Panc1 (cell line): ENCODE measurements at regions not wholly inside any gene's neighbourhood (a gene's known extent, or its start where the extent isn't known, plus 50 kb on each side); places are given as distances from the start of the nearest gene placed in this dataset.

Source experiments
- POLR2AphosphoS5 ChIP-seq: IDR thresholded peaks from 2 replicates; pipeline ENCODE4 v1.6.1; 2012; ENCODE audit warnings: mild to moderate bottlenecking, low read depth, low read length, moderate library complexity
- SIN3A ChIP-seq: IDR thresholded peaks from 2 replicates; pipeline ENCODE4 v1.6.1; 2012; ENCODE audit warnings: low read depth, mild to moderate bottlenecking, low read length, moderate library complexity, borderline replicate concordance; ENCODE audit not compliant: insufficient read depth
- TCF7L2 ChIP-seq: IDR thresholded peaks from 2 replicates; pipeline ENCODE4 v1.6.1; 2011; ENCODE audit warnings: mild to moderate bottlenecking, low read depth, low read length, inconsistent platforms
- TF ChIP-seq, protein P1 (sequence below): fragments of 450-650 bp; IDR thresholded peaks from 2 replicates; pipeline ENCODE4 v1.5.1; 2017; ENCODE audit warnings: mild to moderate bottlenecking
- TF ChIP-seq, protein P2 (sequence below), 2 experiments: IDR thresholded peaks; 2 replicates each; pipeline ENCODE4 v1.6.1; 2011 to 2012; ENCODE audit warnings: low read depth in 2 of 2, control low read depth in 1 of 2, low read length in 1 of 2, mild to moderate bottlenecking in 1 of 2, moderate library complexity in 1 of 2; ENCODE audit not compliant: insufficient read depth in 1 of 2

DNA sequence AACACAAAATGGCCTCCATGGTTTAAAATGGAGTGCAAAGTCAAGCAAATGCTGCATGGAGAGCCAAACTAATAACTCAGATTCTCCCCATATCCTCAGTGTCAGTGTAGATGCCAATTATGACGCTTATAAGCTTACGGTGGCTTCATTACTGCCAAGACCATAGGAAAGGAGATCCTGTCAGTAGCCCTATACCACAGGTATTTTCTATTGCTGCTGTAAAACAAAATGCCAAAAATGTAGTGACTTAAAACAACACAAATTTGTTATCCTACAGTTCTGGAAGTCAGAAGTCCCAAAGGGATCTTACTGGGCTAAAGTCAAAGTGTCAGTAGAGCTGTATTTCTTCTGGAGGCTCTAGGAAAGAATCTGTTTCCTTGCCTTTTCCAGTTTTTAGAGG lies 149.8 kb upstream of the GBE1 start:
- TF ChIP-seq, protein P1, sequence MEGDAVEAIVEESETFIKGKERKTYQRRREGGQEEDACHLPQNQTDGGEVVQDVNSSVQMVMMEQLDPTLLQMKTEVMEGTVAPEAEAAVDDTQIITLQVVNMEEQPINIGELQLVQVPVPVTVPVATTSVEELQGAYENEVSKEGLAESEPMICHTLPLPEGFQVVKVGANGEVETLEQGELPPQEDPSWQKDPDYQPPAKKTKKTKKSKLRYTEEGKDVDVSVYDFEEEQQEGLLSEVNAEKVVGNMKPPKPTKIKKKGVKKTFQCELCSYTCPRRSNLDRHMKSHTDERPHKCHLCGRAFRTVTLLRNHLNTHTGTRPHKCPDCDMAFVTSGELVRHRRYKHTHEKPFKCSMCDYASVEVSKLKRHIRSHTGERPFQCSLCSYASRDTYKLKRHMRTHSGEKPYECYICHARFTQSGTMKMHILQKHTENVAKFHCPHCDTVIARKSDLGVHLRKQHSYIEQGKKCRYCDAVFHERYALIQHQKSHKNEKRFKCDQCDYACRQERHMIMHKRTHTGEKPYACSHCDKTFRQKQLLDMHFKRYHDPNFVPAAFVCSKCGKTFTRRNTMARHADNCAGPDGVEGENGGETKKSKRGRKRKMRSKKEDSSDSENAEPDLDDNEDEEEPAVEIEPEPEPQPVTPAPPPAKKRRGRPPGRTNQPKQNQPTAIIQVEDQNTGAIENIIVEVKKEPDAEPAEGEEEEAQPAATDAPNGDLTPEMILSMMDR = no peak
- TF ChIP-seq SIN3A (no peak), POLR2AphosphoS5 (no peak), TCF7L2 (no peak)
- TF ChIP-seq, protein P2, sequence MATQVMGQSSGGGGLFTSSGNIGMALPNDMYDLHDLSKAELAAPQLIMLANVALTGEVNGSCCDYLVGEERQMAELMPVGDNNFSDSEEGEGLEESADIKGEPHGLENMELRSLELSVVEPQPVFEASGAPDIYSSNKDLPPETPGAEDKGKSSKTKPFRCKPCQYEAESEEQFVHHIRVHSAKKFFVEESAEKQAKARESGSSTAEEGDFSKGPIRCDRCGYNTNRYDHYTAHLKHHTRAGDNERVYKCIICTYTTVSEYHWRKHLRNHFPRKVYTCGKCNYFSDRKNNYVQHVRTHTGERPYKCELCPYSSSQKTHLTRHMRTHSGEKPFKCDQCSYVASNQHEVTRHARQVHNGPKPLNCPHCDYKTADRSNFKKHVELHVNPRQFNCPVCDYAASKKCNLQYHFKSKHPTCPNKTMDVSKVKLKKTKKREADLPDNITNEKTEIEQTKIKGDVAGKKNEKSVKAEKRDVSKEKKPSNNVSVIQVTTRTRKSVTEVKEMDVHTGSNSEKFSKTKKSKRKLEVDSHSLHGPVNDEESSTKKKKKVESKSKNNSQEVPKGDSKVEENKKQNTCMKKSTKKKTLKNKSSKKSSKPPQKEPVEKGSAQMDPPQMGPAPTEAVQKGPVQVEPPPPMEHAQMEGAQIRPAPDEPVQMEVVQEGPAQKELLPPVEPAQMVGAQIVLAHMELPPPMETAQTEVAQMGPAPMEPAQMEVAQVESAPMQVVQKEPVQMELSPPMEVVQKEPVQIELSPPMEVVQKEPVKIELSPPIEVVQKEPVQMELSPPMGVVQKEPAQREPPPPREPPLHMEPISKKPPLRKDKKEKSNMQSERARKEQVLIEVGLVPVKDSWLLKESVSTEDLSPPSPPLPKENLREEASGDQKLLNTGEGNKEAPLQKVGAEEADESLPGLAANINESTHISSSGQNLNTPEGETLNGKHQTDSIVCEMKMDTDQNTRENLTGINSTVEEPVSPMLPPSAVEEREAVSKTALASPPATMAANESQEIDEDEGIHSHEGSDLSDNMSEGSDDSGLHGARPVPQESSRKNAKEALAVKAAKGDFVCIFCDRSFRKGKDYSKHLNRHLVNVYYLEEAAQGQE (IDR thresholded peaks at IDR 0.05; ENCODE audit: insufficient read depth in 1 of 2, low read depth in 2 of 2, low read length in 1 of 2) = no peak
